SK-N-SH (cell line): ENCODE measurements at regions not wholly inside any gene's neighbourhood (a gene's known extent, or its start where the extent isn't known, plus 50 kb on each side); places are given as distances from the start of the nearest gene placed in this dataset.

Experiments used
- JUND ChIP-seq: IDR thresholded peaks from 2 replicates; pipeline ENCODE4 v1.4.0; 2012
- TF ChIP-seq, protein P1 (sequence below): IDR thresholded peaks from 2 replicates; pipeline ENCODE4 v1.6.1; 2012; ENCODE audit warnings: mild to moderate bottlenecking, low read depth, low read length, moderate library complexity

DNA sequence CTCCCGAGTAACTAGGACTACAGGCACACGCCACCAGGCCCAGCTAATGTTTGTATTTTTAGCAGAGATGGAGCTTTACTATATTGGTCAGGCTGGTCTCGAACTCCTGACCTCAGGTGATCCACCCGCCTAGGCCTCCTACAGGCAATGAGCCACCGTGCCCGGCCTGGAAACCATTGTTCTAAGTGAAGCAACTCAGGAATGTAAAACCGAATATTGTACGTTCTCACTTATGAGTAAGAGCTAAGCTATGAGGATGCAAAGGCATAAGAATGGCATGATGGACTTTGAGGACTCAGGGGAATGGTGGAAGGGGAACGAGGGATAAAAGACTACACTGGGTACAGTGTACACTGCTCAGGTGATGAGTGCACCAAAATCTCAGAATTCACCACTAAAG is 235.1 kb upstream of the AUTS2 start:
- TF ChIP-seq, protein P1, sequence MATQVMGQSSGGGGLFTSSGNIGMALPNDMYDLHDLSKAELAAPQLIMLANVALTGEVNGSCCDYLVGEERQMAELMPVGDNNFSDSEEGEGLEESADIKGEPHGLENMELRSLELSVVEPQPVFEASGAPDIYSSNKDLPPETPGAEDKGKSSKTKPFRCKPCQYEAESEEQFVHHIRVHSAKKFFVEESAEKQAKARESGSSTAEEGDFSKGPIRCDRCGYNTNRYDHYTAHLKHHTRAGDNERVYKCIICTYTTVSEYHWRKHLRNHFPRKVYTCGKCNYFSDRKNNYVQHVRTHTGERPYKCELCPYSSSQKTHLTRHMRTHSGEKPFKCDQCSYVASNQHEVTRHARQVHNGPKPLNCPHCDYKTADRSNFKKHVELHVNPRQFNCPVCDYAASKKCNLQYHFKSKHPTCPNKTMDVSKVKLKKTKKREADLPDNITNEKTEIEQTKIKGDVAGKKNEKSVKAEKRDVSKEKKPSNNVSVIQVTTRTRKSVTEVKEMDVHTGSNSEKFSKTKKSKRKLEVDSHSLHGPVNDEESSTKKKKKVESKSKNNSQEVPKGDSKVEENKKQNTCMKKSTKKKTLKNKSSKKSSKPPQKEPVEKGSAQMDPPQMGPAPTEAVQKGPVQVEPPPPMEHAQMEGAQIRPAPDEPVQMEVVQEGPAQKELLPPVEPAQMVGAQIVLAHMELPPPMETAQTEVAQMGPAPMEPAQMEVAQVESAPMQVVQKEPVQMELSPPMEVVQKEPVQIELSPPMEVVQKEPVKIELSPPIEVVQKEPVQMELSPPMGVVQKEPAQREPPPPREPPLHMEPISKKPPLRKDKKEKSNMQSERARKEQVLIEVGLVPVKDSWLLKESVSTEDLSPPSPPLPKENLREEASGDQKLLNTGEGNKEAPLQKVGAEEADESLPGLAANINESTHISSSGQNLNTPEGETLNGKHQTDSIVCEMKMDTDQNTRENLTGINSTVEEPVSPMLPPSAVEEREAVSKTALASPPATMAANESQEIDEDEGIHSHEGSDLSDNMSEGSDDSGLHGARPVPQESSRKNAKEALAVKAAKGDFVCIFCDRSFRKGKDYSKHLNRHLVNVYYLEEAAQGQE = no peak
- no peak for TF ChIP-seq JUND
